A549 (cell line): ENCODE measurements at regions not wholly inside any gene's neighbourhood (a gene's known extent, or its start where the extent isn't known, plus 50 kb on each side); places are given as distances from the start of the nearest gene placed in this dataset.

ENCODE experiments used
- CBX2 ChIP-seq: fragments of 200-600 bp; sonication (generic); IDR thresholded peaks from 2 replicates; pipeline ENCODE4 v1.6.1; 2016; ENCODE audit warnings: low read depth, mild to moderate bottlenecking, borderline replicate concordance
- CTCF ChIP-seq: fragments of >200 bp; sonication (Bioruptor Twin); formaldehyde crosslinking; IDR thresholded peaks from 3 replicates; pipeline ENCODE4 v1.5.1; 2016
- FOSL2 ChIP-seq, 2 experiments: fragments of 450-650 bp in 1 of 2; fragments of >200 bp in 1 of 2; sonication (Bioruptor Twin) in 1 of 2; formaldehyde crosslinking; IDR thresholded peaks; 2 replicates each; pipeline versions ENCODE4 v1.5.0 to v1.6.1; 2016 to 2020; ENCODE audit warnings: mild to moderate bottlenecking in 1 of 2, moderate library complexity in 1 of 2
- HDAC2 ChIP-seq: fragments of 200-600 bp; sonication (generic); IDR thresholded peaks from 2 replicates; pipeline ENCODE4 v1.6.1; 2016
- RAD21 ChIP-seq, 2 experiments: fragments of >200 bp in 1 of 2; sonication (Bioruptor Twin) in 1 of 2; formaldehyde crosslinking in 1 of 2; IDR thresholded peaks in 1 of 2; conservative IDR thresholded peaks in 1 of 2; 2 replicates in 1 of 2; 3 replicates in 1 of 2; pipeline ENCODE4 v1.6.1; 2012 to 2018; ENCODE audit warnings: inconsistent platforms in 1 of 2
- RARB ChIP-seq: fragments of 250-450 bp; sonication (Bioruptor Pico); IDR thresholded peaks from 2 replicates; pipeline ENCODE4 v1.8.0; 2021; ENCODE audit warnings: mild to moderate bottlenecking, moderate library complexity
- RCOR1 ChIP-seq: fragments of 150-350 bp; IDR thresholded peaks from 2 replicates; pipeline ENCODE4 v1.6.1; 2014; ENCODE audit warnings: antibody characterized with exemption, low read length, low read depth
- ZFP36 ChIP-seq: fragments of 450-650 bp; IDR thresholded peaks from 2 replicates; pipeline ENCODE4 v1.6.1; 2014; ENCODE audit warnings: borderline replicate concordance; ENCODE audit not compliant: partially characterized antibody
- TF ChIP-seq, protein P1 (sequence below): IDR thresholded peaks from 2 replicates; pipeline ENCODE4 v1.6.1; 2012
- TF ChIP-seq, protein P2 (sequence below): fragments of >200 bp; sonication (Bioruptor Twin); formaldehyde crosslinking; IDR thresholded peaks from 3 replicates; pipeline ENCODE4 v1.6.1; 2016
- TF ChIP-seq, protein P3 (sequence below): fragments of 450-650 bp; IDR thresholded peaks from 2 replicates; pipeline ENCODE4 v1.6.1; 2014; ENCODE audit warnings: antibody characterized with exemption

DNA sequence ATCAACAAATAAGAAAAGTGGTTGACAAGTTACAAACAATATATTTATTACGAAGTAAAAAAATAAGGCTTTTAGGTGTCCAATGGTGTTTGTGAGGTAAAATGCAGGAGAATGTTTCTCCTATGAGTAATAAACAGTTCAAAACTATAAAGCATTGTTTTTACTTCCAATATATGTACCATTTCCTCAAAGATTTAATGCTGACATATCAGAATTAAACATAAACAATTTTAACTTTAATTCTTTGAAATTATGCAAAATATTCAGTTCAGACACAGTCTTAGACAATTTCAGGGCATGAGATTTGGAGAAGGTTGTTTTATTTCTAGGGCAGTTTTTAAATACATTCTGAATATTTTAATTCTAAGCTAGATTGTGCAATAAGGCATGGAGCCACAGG lies 602.5 kb upstream of the DPPA4 start:
- TF ChIP-seq, protein P1, sequence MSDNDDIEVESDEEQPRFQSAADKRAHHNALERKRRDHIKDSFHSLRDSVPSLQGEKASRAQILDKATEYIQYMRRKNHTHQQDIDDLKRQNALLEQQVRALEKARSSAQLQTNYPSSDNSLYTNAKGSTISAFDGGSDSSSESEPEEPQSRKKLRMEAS = no peak
- TF ChIP-seq CTCF = no peak
- no peak for TF ChIP-seq FOSL2 (IDR thresholded peaks at IDR 0.05)
- no peak for TF ChIP-seq FOSL2 (CRISPR knock-in tag; IDR thresholded peaks at IDR 0.05)
- TF ChIP-seq RCOR1 = no peak
- TF ChIP-seq RAD21 (conservative IDR thresholded peaks at IDR 0.05 in 1 of 2, IDR thresholded peaks at IDR 0.05 in 1 of 2) = no peak
- TF ChIP-seq, protein P2, sequence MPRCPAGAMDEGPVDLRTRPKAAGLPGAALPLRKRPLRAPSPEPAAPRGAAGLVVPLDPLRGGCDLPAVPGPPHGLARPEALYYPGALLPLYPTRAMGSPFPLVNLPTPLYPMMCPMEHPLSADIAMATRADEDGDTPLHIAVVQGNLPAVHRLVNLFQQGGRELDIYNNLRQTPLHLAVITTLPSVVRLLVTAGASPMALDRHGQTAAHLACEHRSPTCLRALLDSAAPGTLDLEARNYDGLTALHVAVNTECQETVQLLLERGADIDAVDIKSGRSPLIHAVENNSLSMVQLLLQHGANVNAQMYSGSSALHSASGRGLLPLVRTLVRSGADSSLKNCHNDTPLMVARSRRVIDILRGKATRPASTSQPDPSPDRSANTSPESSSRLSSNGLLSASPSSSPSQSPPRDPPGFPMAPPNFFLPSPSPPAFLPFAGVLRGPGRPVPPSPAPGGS = no peak
- TF ChIP-seq RARB (CRISPR knock-in tag) = no peak
- TF ChIP-seq CBX2 = no peak
- TF ChIP-seq, protein P3, sequence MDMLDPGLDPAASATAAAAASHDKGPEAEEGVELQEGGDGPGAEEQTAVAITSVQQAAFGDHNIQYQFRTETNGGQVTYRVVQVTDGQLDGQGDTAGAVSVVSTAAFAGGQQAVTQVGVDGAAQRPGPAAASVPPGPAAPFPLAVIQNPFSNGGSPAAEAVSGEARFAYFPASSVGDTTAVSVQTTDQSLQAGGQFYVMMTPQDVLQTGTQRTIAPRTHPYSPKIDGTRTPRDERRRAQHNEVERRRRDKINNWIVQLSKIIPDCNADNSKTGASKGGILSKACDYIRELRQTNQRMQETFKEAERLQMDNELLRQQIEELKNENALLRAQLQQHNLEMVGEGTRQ = no peak
- no peak for TF ChIP-seq HDAC2
- TF ChIP-seq ZFP36 = no peak
